Upper lobe of left lung (tissue), 6 donors: ENCODE measurements at regions not wholly inside any gene's neighbourhood (a gene's known extent, or its start where the extent isn't known, plus 50 kb on each side); places are given as distances from the start of the nearest gene placed in this dataset.
"Not testable (repeated sequence)": the region's sequence is repeated elsewhere in the genome, so short reads cannot be mapped to it uniquely, and the experiment has no call there.

Experiments used
- ATAC-seq, 2 donors: fragments of 200-7000 bp; cut with Tn5 transposase; one replicate each; pipeline ENCODE4 v1.9.1; 2022; ENCODE audit warnings: mild to moderate bottlenecking in 2 of 2, moderate library complexity in 2 of 2; ENCODE audit not compliant: low FRiP score in 2 of 2
- DNase-seq, 2 donors: peaks; one replicate each; pipeline ENCODE4 v3.0.0-alpha.2; 2019 to 2020
- H3K27ac ChIP-seq, 4 donors: fragments of 200-600 bp; sonication (generic); one replicate each; pipeline ENCODE4 v1.5.1; 2016 to 2019
- H3K27me3 ChIP-seq, 4 donors: fragments of 200-600 bp; sonication (generic); one replicate each; pipeline ENCODE4 v1.5.1; 2017 to 2019
- H3K36me3 ChIP-seq, 4 donors: fragments of 200-600 bp; sonication (generic); one replicate each; pipeline ENCODE4 v1.5.1; 2016 to 2019
- H3K4me1 ChIP-seq, 4 donors: fragments of 200-600 bp; sonication (generic); one replicate each; pipeline ENCODE4 v1.5.1; 2018 to 2019
- H3K4me3 ChIP-seq, 4 donors: fragments of 200-600 bp; sonication (generic); one replicate each; pipeline ENCODE4 v1.5.1; 2017 to 2019; ENCODE audit warnings: mild to moderate bottlenecking in 2 of 4, moderate library complexity in 1 of 4
- H3K9me3 ChIP-seq, 4 donors: fragments of 200-600 bp; sonication (generic); one replicate each; pipeline ENCODE4 v1.5.1; 2018 to 2019
- EP300 ChIP-seq, 4 donors: sonication (generic); formaldehyde crosslinking; IDR thresholded peaks; one replicate each; pipeline ENCODE4 v1.5.1; 2017; ENCODE audit warnings: antibody characterized with exemption in 4 of 4, control low read depth in 2 of 4
- POLR2A ChIP-seq, 4 donors: fragments of 450-650 bp; IDR thresholded peaks; one replicate each; pipeline ENCODE4 v1.5.1; 2016 to 2017; ENCODE audit warnings: antibody characterized with exemption in 4 of 4, mild to moderate bottlenecking in 2 of 4
- POLR2AphosphoS5 ChIP-seq, 2 donors: sonication (generic); formaldehyde crosslinking; IDR thresholded peaks; one replicate each; pipeline ENCODE4 v1.5.1; 2017; ENCODE audit warnings: antibody characterized with exemption in 2 of 2
- WGBS, 2 donors: methylation state at CpG; one replicate each; pipeline ENCODE4 v1.1.5; 2017 to 2018; 5-methylcytosine and 5-hydroxymethylcytosine counted together
- TF ChIP-seq, protein P1 (sequence below), 6 experiments: fragments of 450-650 bp in 4 of 6; fragments of 200-600 bp in 2 of 6; sonication (generic) in 2 of 6; IDR thresholded peaks; one replicate each; pipeline ENCODE4 v1.5.1; 2016 to 2019; ENCODE audit warnings: antibody characterized with exemption in 6 of 6
- donor health status: DM: no; HTN: no; CAD: no; lungs with moderate emphysema.
- donor health status: DM: no; HTN: yes; CAD: no; lungs with severe emphysema.

DNA sequence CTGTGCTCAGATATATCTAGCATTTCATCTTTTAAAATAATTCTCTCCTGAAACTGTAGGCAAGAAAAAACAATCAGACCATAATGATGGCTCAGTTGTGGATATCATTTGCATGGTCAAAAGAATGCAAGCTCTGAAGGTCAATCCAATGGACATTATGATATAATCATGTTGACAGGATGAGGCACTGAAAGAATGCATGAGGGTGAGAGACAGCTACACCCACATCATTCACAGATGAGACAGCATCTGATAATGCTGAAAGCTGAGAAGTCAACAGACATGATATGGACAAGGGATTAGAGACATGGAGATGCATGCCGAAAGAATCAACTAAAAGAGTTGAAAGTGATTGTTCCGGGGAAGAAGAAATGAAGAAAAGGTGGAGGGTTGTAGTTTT lies 346.4 kb upstream of the CDH5 start:
- H3K27me3 ChIP-seq: no peaks in the 10 kb centered on the region
- ATAC-seq (no peak), DNase-seq (no peak)
- H3K4me3 ChIP-seq: no peak overlapping the region
- whole genome bisulfite sequencing, 2 donors: 87 to 89% methylated on average over 2 of the region's 2 CpGs
- H3K4me1 ChIP-seq: no peaks in the 10 kb centered on the region
- H3K9me3 ChIP-seq: peaks cover 0 to 7% (median 5%) of the 10 kb centered on the region in 4 donors
- H3K36me3 ChIP-seq: no peaks in the 10 kb centered on the region
- TF ChIP-seq POLR2A (IDR thresholded peaks at IDR 0.05) (no peak), POLR2AphosphoS5 (IDR thresholded peaks at IDR 0.05) (no peak), EP300 (IDR thresholded peaks at IDR 0.05) (no peak)
- TF ChIP-seq, protein P1, sequence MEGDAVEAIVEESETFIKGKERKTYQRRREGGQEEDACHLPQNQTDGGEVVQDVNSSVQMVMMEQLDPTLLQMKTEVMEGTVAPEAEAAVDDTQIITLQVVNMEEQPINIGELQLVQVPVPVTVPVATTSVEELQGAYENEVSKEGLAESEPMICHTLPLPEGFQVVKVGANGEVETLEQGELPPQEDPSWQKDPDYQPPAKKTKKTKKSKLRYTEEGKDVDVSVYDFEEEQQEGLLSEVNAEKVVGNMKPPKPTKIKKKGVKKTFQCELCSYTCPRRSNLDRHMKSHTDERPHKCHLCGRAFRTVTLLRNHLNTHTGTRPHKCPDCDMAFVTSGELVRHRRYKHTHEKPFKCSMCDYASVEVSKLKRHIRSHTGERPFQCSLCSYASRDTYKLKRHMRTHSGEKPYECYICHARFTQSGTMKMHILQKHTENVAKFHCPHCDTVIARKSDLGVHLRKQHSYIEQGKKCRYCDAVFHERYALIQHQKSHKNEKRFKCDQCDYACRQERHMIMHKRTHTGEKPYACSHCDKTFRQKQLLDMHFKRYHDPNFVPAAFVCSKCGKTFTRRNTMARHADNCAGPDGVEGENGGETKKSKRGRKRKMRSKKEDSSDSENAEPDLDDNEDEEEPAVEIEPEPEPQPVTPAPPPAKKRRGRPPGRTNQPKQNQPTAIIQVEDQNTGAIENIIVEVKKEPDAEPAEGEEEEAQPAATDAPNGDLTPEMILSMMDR (IDR thresholded peaks at IDR 0.05): no peak
- no peak overlapping the region for H3K27ac ChIP-seq

DNA sequence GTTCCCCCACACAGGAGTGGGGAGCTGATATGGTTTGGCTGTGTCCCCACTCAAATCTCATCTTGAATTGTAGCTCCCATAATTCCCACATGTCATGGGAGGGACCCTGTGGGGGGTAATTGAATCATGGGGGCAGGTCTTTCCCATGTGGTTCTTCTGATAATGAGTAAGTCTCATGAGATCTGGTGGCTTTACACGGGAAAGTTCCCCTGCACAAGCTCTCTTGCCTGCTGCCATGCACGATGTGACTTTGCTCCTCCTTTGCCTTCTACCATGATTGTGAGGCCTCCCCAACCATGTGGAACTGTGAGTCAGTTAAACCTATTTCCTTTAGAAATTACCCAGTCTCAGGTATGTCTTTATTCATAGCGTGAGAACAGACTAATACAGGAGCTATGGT lies 347.0 kb upstream of the CDH5 start:
- 78 to 89% methylated on average over 3 of the region's 3 CpGs for WGBS, 2 donors
- not testable (repeated sequence) for H3K27me3 ChIP-seq, H3K27ac ChIP-seq, H3K4me1 ChIP-seq, H3K4me3 ChIP-seq, H3K9me3 ChIP-seq, H3K36me3 ChIP-seq, DNase-seq, ATAC-seq

DNA sequence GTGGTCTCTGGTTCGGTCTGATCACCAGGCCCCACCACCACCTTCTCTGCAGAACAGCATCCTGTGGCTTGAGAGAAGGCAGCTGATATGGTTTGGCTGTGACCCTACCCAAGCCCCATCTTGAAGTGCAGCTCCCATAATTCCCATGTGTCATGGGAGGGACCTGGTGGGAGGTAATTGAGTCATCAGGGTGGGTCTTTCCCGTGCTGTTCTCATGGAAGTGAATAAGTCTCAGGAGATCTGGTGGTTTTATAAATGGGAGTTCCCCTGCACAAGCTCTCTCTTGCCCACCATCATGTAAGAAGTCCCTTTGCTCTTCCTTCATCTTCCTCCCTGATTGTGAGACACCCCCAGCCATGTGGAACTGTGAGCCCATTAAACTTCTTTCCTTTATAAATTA lies 352.3 kb upstream of the CDH5 start:
- no peak for TF ChIP-seq POLR2AphosphoS5 (IDR thresholded peaks at IDR 0.05)
- TF ChIP-seq EP300 (IDR thresholded peaks at IDR 0.05): no peak
- TF ChIP-seq POLR2A (IDR thresholded peaks at IDR 0.05): no peak
- TF ChIP-seq, protein P1 (IDR thresholded peaks at IDR 0.05): no peak
- H3K4me3 ChIP-seq: no peak overlapping the region
- ATAC-seq (no peak), DNase-seq (no peak)
- no peaks in the 10 kb centered on the region for H3K27me3 ChIP-seq
- H3K27ac ChIP-seq: no peak overlapping the region
- H3K9me3 ChIP-seq: no peaks in the 10 kb centered on the region
- H3K4me1 ChIP-seq: no peaks in the 10 kb centered on the region
- WGBS, 2 donors: 80 to 94% methylated on average over 2 of the region's 2 CpGs
- H3K36me3 ChIP-seq: no peaks in the 10 kb centered on the region

- no peak for DNase-seq
- 70 to 72% methylated on average over 2 of the region's 2 CpGs for WGBS, 2 donors
Measured at GRCh38 chr16:66013486-66013885, 353.0 kb upstream of the CDH5 start.

DNA sequence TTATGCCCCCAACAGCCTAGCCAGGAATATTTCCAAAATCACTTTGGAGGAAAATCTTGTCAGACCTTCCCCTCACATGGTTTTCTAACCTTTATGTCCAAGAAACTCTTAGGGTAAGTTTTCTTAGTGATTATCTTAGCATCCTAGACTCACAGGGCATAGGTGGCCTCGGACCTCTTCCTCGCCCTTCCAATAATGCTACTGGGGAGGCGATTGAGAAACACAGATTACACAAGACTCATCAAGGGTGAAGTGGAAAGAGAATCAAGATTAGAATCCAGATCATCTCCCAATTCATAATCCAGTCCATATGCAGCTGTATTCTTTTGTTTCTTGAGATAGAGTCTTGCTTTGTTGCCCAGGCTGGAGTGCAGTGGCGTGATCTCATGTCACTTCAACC lies 358.4 kb upstream of the CDH5 start:
- Histone ChIP-seq H3K27ac (peak overlapping the region in 1 of 4 donors; percentile 40), H3K9me3 (no peaks in the 10 kb centered on the region), H3K36me3 (no peaks in the 10 kb centered on the region), H3K27me3 (no peaks in the 10 kb centered on the region), H3K4me3 (no peak overlapping the region), H3K4me1 (no peaks in the 10 kb centered on the region)
- WGBS, 2 donors: 88 to 90% methylated on average over 4 of the region's 4 CpGs
- ATAC-seq: no peak
- DNase-seq: no peak
- TF ChIP-seq POLR2A (IDR thresholded peaks at IDR 0.05): no peak
- TF ChIP-seq EP300 (IDR thresholded peaks at IDR 0.05): no peak
- no peak for TF ChIP-seq POLR2AphosphoS5 (IDR thresholded peaks at IDR 0.05)
- TF ChIP-seq, protein P1 (IDR thresholded peaks at IDR 0.05): no peak

More at GRCh38 chr16:66013486-66013885, 353.0 kb upstream of the CDH5 start:
- no peak overlapping the region for H3K27ac ChIP-seq
- no peak overlapping the region for H3K4me3 ChIP-seq
- H3K27me3 ChIP-seq: no peaks in the 10 kb centered on the region
- TF ChIP-seq, protein P1 (IDR thresholded peaks at IDR 0.05): no peak
- no peak for TF ChIP-seq POLR2A (IDR thresholded peaks at IDR 0.05)
- TF ChIP-seq POLR2AphosphoS5 (IDR thresholded peaks at IDR 0.05): no peak
- TF ChIP-seq EP300 (IDR thresholded peaks at IDR 0.05): no peak
- H3K9me3 ChIP-seq: no peaks in the 10 kb centered on the region
- no peak for ATAC-seq
- H3K4me1 ChIP-seq: no peaks in the 10 kb centered on the region
- H3K36me3 ChIP-seq: no peaks in the 10 kb centered on the region
